ENCODE measurements at regions not wholly inside any gene's neighbourhood (a gene's known extent, or its start where the extent isn't known, plus 50 kb on each side); places are given as distances from the start of the nearest gene placed in this dataset.
"Not testable (repeated sequence)": the region's sequence is repeated elsewhere in the genome, so short reads cannot be mapped to it uniquely, and the experiment has no call there.

DNA sequence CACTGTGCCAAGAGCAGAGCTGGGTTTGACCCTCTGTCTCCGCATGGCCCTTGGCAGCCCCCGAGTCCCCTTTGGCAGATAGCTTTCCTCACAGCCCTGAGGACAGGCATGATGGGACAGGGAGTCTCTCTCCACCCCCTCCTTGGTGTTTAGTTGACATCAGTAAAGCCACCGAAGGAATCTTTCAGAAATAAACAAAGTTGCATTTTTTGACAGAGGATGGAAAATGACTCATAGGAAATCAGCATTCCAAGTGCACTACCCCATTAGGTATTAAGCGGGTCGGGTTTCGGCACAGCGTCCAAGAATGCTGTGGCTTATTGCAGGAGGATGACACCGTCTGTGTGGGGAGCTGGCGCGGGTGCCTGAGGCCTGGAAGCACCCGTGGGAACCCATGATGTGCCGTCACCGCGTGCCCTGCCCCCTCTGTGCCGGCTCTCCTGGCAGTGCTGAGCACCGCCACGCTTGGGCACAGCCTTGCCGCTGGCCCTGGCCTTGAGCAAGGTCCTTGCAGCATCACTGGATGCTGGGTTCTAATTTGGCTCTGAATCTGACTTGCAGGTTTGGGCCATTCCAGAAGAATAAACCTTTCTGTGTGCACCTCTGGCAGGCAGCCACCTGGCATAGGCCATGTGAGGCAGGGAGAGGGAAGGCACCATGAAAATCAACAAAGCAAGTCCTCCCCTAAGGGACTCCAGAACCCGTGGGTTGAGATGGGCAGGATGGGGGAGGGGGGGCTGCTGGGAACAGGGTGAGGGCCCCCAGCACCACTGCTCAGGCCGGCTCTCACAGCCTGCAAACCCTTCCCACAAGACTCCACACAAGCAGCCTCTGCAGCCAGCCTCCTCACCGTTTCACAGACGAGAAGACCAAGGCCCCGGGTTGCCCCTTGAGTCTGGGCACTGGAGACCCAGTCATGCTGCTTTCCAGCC lies 50.5 kb upstream of the ZNF469 start:
- no peaks in the 10 kb centered on the region for H3K36me3 ChIP-seq (ENCODE audit: control insufficient read depth in 2 of 2, insufficient read depth in 2 of 2, low read length in 2 of 2)
- no peak overlapping the region for H3K4me3 ChIP-seq (ENCODE audit: low read length in 2 of 2)
- H3K9ac ChIP-seq (ENCODE audit: low read length in 2 of 2) = no peak overlapping the region
- H3K27me3 ChIP-seq (ENCODE audit: control insufficient read depth in 1 of 2, insufficient read depth in 2 of 2, low read length in 2 of 2) = no peaks in the 10 kb centered on the region
- no peaks in the 10 kb centered on the region for H3K9me3 ChIP-seq (ENCODE audit: control insufficient read depth in 2 of 2, low read length in 2 of 2)
- H3K4me1 ChIP-seq (ENCODE audit: control insufficient read depth, insufficient read depth, low read length) = peaks cover 4% of the 10 kb centered on the region
- H3K27ac ChIP-seq (ENCODE audit: low read length) = no peak overlapping the region

DNA sequence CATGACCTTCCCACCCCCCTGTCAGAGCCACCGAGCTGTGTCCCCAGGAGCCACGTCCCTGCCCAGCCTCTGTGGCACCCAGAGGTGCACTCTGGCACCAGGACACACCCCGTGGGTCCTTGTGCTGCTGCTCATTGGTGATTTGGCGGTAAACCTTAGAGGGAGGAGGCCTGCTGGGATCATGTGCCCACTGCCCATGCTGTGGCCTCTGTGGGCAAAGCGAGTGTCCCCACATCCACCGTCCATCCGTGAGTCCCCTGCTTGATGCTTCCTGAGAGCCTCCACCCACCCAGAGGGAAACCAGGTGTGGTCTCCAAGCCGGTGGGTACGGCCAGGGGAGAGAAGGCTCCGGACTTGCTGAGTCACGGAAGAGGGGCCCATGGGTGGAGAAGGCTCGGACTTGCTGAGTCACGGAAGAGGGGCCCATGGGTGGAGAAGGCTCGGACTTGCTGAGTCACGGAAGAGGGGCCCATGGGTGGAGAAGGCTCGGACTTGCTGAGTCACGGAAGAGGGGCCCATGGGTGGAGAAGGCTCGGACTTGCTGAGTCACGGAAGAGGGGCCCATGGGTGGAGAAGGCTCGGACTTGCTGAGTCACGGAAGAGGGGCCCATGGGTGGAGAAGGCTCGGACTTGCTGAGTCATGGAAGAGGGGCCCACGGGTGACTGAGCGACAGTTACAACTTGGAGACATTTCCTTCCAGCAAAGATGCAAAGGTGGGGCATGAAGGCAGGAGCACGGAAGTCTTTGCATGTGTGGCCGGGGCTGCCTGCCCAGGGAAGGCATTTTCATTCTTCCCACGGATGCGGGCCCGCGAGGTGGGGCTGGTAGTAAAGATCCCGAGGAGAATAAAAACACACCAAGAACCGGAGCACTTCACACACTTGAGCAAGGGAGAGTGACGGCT lies 49.6 kb upstream of the ZNF469 start:
- H3K4me1 ChIP-seq (ENCODE audit: control insufficient read depth, insufficient read depth, low read length); H3K27me3 ChIP-seq (ENCODE audit: control insufficient read depth in 1 of 2, insufficient read depth in 2 of 2, low read length in 2 of 2); H3K9me3 ChIP-seq (ENCODE audit: control insufficient read depth in 2 of 2, low read length in 2 of 2); H3K27ac ChIP-seq (ENCODE audit: low read length); H3K36me3 ChIP-seq (ENCODE audit: control insufficient read depth in 2 of 2, insufficient read depth in 2 of 2, low read length in 2 of 2); H3K9ac ChIP-seq (ENCODE audit: low read length in 2 of 2); H3K4me3 ChIP-seq (ENCODE audit: low read length in 2 of 2): not testable (repeated sequence)

Data from stomach smooth muscle (tissue), 2 donors.